ENCODE measurements at regions not wholly inside any gene's neighbourhood (a gene's known extent, or its start where the extent isn't known, plus 50 kb on each side); places are given as distances from the start of the nearest gene placed in this dataset.

DNA sequence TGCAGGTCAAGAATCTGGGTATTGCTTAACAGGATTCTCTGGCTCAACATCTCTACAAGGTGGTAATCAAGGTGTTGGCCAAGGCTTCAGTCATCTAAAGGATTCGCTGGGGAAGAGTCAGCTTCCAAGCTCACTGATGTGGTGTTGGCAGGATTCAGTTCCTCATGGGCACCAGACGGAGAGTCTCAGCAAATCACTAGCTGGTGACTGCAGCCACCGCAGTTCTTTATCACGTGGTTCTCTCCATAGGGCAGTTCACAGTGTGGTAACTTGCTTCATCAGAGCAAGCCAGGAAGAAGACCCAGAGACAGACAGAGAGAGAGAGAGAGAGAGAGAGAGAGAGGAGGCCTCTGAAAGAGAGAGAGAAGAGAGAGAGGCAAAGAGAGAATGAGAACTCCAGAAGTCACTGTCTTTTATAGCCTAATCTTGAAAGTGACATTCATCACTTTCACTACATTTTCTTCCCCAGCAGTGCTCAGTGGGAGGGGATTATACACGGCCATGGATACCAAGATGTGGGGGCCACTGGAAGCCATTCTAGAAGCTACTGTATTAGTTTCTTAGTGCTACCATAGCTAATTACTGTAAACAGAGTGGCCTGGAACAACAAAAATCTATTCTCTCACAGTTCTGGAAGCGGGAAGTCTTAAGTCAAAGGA lies 109.2 kb upstream of the SMIM23 start:
- no peak for TF ChIP-seq CTCF (IDR thresholded peaks at IDR 0.05; ENCODE audit: borderline replicate concordance, extremely low read depth, insufficient read depth)
- H3K27me3 ChIP-seq (ENCODE audit: control insufficient read depth, insufficient read depth, low read length) = no peaks in the 10 kb centered on the region
- intact Hi-C loops (cut with DNase I) = no loop called here
- no peaks in the 10 kb centered on the region for H3K4me1 ChIP-seq (ENCODE audit: control insufficient read depth in 2 of 3, insufficient read depth in 2 of 3, low read depth in 1 of 3, low read length in 3 of 3)
- H3K4me3 ChIP-seq (ENCODE audit: low read length in 3 of 3) = no peak overlapping the region
- H3K9me3 ChIP-seq (ENCODE audit: control insufficient read depth in 2 of 3, insufficient read depth in 1 of 3, low read length in 3 of 3) = no peaks in the 10 kb centered on the region
- H3K9ac ChIP-seq (ENCODE audit: low read length in 3 of 3) = no peak overlapping the region
- no peaks in the 10 kb centered on the region for H3K36me3 ChIP-seq (ENCODE audit: control insufficient read depth in 2 of 3, insufficient read depth in 3 of 3, low read length in 3 of 3)
- no peak for FAIRE-seq
- H3K27ac ChIP-seq (ENCODE audit: low read depth in 2 of 2, low read length in 2 of 2) = no peak overlapping the region
- no peak for DNase-seq

GRCh38 chr5:171678646-171679045 lies 107.0 kb upstream of the SMIM23 start:
- DNase-seq = peak in 1 of 5 donors; percentile 42
- H3K36me3 ChIP-seq (ENCODE audit: control insufficient read depth in 2 of 3, insufficient read depth in 3 of 3, low read length in 3 of 3) = no peaks in the 10 kb centered on the region
- H3K4me3 ChIP-seq (ENCODE audit: low read length in 3 of 3) = no peak overlapping the region
- H3K9ac ChIP-seq (ENCODE audit: low read length in 3 of 3) = no peak overlapping the region
- H3K27me3 ChIP-seq (ENCODE audit: control insufficient read depth, insufficient read depth, low read length) = no peaks in the 10 kb centered on the region
- H3K4me1 ChIP-seq (ENCODE audit: control insufficient read depth in 2 of 3, insufficient read depth in 2 of 3, low read depth in 1 of 3, low read length in 3 of 3) = no peaks in the 10 kb centered on the region
- intact Hi-C loops (cut with DNase I) = no loop called here
- H3K9me3 ChIP-seq (ENCODE audit: control insufficient read depth in 2 of 3, insufficient read depth in 1 of 3, low read length in 3 of 3) = no peaks in the 10 kb centered on the region
- TF ChIP-seq CTCF (IDR thresholded peaks at IDR 0.05; ENCODE audit: borderline replicate concordance, extremely low read depth, insufficient read depth) = no peak
- no peak for FAIRE-seq
- no peak overlapping the region for H3K27ac ChIP-seq (ENCODE audit: low read depth in 2 of 2, low read length in 2 of 2)

- H3K4me3 ChIP-seq (ENCODE audit: low read length in 3 of 3) = no peak overlapping the region
- no peak for DNase-seq
- H3K27me3 ChIP-seq (ENCODE audit: control insufficient read depth, insufficient read depth, low read length) = no peaks in the 10 kb centered on the region
- no peak overlapping the region for H3K9ac ChIP-seq (ENCODE audit: low read length in 3 of 3)
- no peak for TF ChIP-seq CTCF (IDR thresholded peaks at IDR 0.05; ENCODE audit: borderline replicate concordance, extremely low read depth, insufficient read depth)
- no peak for FAIRE-seq
- no peaks in the 10 kb centered on the region for H3K9me3 ChIP-seq (ENCODE audit: control insufficient read depth in 2 of 3, insufficient read depth in 1 of 3, low read length in 3 of 3)
- H3K27ac ChIP-seq (ENCODE audit: low read depth in 2 of 2, low read length in 2 of 2) = no peak overlapping the region
- no peaks in the 10 kb centered on the region for H3K4me1 ChIP-seq (ENCODE audit: control insufficient read depth in 2 of 3, insufficient read depth in 2 of 3, low read depth in 1 of 3, low read length in 3 of 3)
- no peaks in the 10 kb centered on the region for H3K36me3 ChIP-seq (ENCODE audit: control insufficient read depth in 2 of 3, insufficient read depth in 3 of 3, low read length in 3 of 3)
- intact Hi-C loops (cut with DNase I) = no loop called here
Measured at GRCh38 chr5:171680485-171680884, 105.1 kb upstream of the SMIM23 start.

GRCh38 chr5:171681061-171681460 lies 104.6 kb upstream of the SMIM23 start:
- intact Hi-C loops (cut with DNase I) = no loop called here
- H3K27ac ChIP-seq (ENCODE audit: low read depth in 2 of 2, low read length in 2 of 2) = no peak overlapping the region

More at GRCh38 chr5:171681061-171681460, 104.6 kb upstream of the SMIM23 start:
- Histone ChIP-seq H3K9ac (ENCODE audit: low read length in 3 of 3) (no peak overlapping the region), H3K9me3 (ENCODE audit: control insufficient read depth in 2 of 3, insufficient read depth in 1 of 3, low read length in 3 of 3) (no peaks in the 10 kb centered on the region), H3K4me3 (ENCODE audit: low read length in 3 of 3) (no peak overlapping the region), H3K27me3 (ENCODE audit: control insufficient read depth, insufficient read depth, low read length) (no peaks in the 10 kb centered on the region), H3K4me1 (ENCODE audit: control insufficient read depth in 2 of 3, insufficient read depth in 2 of 3, low read depth in 1 of 3, low read length in 3 of 3) (no peaks in the 10 kb centered on the region), H3K36me3 (ENCODE audit: control insufficient read depth in 2 of 3, insufficient read depth in 3 of 3, low read length in 3 of 3) (no peaks in the 10 kb centered on the region)
- DNase-seq (no peak), FAIRE-seq (no peak)
- no peak for TF ChIP-seq CTCF (IDR thresholded peaks at IDR 0.05; ENCODE audit: borderline replicate concordance, extremely low read depth, insufficient read depth)
